ENCODE measurements at regions not wholly inside any gene's neighbourhood (a gene's known extent, or its start where the extent isn't known, plus 50 kb on each side); places are given as distances from the start of the nearest gene placed in this dataset.

DNA sequence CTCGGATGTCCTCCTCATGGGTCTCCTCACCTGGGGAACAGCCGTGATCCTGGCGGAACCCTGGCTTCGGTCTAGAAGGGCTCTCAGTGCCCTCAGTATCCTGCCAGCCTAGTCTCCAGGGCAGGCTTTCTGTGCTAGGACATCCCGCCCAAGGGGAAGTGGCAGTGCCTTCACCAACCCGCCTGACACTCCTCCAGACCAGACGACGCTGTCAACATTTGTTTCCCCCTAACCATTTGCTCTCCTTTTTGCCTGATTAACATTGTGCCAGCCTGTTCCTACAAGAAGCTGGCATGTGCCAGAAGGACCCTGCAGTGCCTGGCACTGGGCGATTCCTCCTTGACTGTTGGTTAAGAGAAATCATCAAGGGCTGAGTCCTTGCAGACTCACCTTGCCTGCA, 358.9 kb upstream of the IRX2 start:
- TF ChIP-seq, protein P1, sequence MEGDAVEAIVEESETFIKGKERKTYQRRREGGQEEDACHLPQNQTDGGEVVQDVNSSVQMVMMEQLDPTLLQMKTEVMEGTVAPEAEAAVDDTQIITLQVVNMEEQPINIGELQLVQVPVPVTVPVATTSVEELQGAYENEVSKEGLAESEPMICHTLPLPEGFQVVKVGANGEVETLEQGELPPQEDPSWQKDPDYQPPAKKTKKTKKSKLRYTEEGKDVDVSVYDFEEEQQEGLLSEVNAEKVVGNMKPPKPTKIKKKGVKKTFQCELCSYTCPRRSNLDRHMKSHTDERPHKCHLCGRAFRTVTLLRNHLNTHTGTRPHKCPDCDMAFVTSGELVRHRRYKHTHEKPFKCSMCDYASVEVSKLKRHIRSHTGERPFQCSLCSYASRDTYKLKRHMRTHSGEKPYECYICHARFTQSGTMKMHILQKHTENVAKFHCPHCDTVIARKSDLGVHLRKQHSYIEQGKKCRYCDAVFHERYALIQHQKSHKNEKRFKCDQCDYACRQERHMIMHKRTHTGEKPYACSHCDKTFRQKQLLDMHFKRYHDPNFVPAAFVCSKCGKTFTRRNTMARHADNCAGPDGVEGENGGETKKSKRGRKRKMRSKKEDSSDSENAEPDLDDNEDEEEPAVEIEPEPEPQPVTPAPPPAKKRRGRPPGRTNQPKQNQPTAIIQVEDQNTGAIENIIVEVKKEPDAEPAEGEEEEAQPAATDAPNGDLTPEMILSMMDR (IDR thresholded peaks at IDR 0.05) = no peak
- no peak for TF ChIP-seq NRF1 (IDR thresholded peaks at IDR 0.05; ENCODE audit: low read depth, low read length)
